Limb (tissue), 2 donors: ENCODE measurements at regions not wholly inside any gene's neighbourhood (a gene's known extent, or its start where the extent isn't known, plus 50 kb on each side); places are given as distances from the start of the nearest gene placed in this dataset.

ENCODE experiments used
- DNase-seq, 2 donors: peaks; one replicate each; pipeline ENCODE4 v3.0.0-alpha.2; 2016; ENCODE audit errors: extremely low spot score in 2 of 2

GRCh38 chr1:232521660-232522059, 108.3 kb downstream of the SIPA1L2 start:
- no peak for DNase-seq

GRCh38 chr1:232519186-232519585, 110.7 kb downstream of the SIPA1L2 start:
- peak in 1 of 2 donors; percentile 45 for DNase-seq

- no peak for DNase-seq
Measured at GRCh38 chr1:232518349-232518748, 111.6 kb downstream of the SIPA1L2 start.

- no peak for DNase-seq
Measured at GRCh38 chr1:232517204-232517603, 112.7 kb downstream of the SIPA1L2 start.

GRCh38 chr1:232515706-232516105, 114.2 kb downstream of the SIPA1L2 start:
- no peak for DNase-seq

- no peak for DNase-seq
Measured at GRCh38 chr1:232512712-232513111, 117.2 kb downstream of the SIPA1L2 start.

- no peak for DNase-seq
Measured at GRCh38 chr1:232511172-232511571, 118.8 kb downstream of the SIPA1L2 start.

GRCh38 chr1:232510367-232511110, 119.4 kb downstream of the SIPA1L2 start:
- DNase-seq: no peak

GRCh38 chr1:232509570-232509969, 120.4 kb downstream of the SIPA1L2 start:
- peak in 1 of 2 donors; percentile 16 for DNase-seq

GRCh38 chr1:232508130-232508701, 121.7 kb downstream of the SIPA1L2 start:
- no peak for DNase-seq

GRCh38 chr1:232507571-232507970, 122.4 kb downstream of the SIPA1L2 start:
- DNase-seq: no peak

- no peak for DNase-seq
Measured at GRCh38 chr1:232505884-232506283, 124.0 kb downstream of the SIPA1L2 start.

- no peak for DNase-seq
Measured at GRCh38 chr1:232504651-232505050, 125.3 kb downstream of the SIPA1L2 start.

- no peak for DNase-seq
Measured at GRCh38 chr1:232503497-232503896, 126.4 kb downstream of the SIPA1L2 start.

- no peak for DNase-seq
Measured at GRCh38 chr1:232501854-232502253, 128.1 kb downstream of the SIPA1L2 start.

- DNase-seq: no peak
Measured at GRCh38 chr1:232499188-232499587, 130.7 kb downstream of the SIPA1L2 start.

GRCh38 chr1:232493869-232494268, 136.1 kb downstream of the SIPA1L2 start:
- DNase-seq: no peak

GRCh38 chr1:232489256-232489655, 140.7 kb downstream of the SIPA1L2 start:
- no peak for DNase-seq

GRCh38 chr1:232487236-232487635, 142.7 kb downstream of the SIPA1L2 start:
- no peak for DNase-seq

GRCh38 chr1:232486454-232487207, 143.3 kb downstream of the SIPA1L2 start:
- DNase-seq: no peak

- DNase-seq: no peak
Measured at GRCh38 chr1:232486006-232486405, 143.9 kb downstream of the SIPA1L2 start.

GRCh38 chr1:232484856-232485255, 145.1 kb downstream of the SIPA1L2 start:
- no peak for DNase-seq
